ENCODE measurements at regions not wholly inside any gene's neighbourhood (a gene's known extent, or its start where the extent isn't known, plus 50 kb on each side); places are given as distances from the start of the nearest gene placed in this dataset.

GRCh38 chr2:8513601-8514273 lies 168.1 kb upstream of the ID2 start:
- Histone ChIP-seq H3K27me3 (replicated peaks; ENCODE audit: insufficient read depth, low read depth, low read length, poor library complexity) (no peaks in the 10 kb centered on the region), H3K27ac (ENCODE audit: low read depth, low read length, poor library complexity, severe bottlenecking) (no peak overlapping the region), H3K4me1 (ENCODE audit: insufficient read depth, low read length, poor library complexity, severe bottlenecking) (no peaks in the 10 kb centered on the region), H3K36me3 (ENCODE audit: insufficient read depth, low read length, poor library complexity, severe bottlenecking) (no peaks in the 10 kb centered on the region), H3K9me3 (ENCODE audit: low read depth, low read length, poor library complexity, severe bottlenecking) (no peaks in the 10 kb centered on the region), H3K4me3 (ENCODE audit: low read depth, low read length, poor library complexity, severe bottlenecking) (no peak overlapping the region)
- TF ChIP-seq, protein P1, sequence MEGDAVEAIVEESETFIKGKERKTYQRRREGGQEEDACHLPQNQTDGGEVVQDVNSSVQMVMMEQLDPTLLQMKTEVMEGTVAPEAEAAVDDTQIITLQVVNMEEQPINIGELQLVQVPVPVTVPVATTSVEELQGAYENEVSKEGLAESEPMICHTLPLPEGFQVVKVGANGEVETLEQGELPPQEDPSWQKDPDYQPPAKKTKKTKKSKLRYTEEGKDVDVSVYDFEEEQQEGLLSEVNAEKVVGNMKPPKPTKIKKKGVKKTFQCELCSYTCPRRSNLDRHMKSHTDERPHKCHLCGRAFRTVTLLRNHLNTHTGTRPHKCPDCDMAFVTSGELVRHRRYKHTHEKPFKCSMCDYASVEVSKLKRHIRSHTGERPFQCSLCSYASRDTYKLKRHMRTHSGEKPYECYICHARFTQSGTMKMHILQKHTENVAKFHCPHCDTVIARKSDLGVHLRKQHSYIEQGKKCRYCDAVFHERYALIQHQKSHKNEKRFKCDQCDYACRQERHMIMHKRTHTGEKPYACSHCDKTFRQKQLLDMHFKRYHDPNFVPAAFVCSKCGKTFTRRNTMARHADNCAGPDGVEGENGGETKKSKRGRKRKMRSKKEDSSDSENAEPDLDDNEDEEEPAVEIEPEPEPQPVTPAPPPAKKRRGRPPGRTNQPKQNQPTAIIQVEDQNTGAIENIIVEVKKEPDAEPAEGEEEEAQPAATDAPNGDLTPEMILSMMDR (conservative IDR thresholded peaks at IDR 0.05; ENCODE audit: low read depth, low read length): no peak
- no peak for TF ChIP-seq EZH2 (IDR thresholded peaks at IDR 0.05; ENCODE audit: borderline replicate concordance, low read depth, low read length, poor library complexity, severe bottlenecking)
- no peak for DNase-seq (ENCODE audit: low spot score)
- intact Hi-C loops (cut with micrococcal nuclease; ENCODE audit: unreplicated experiment): no loop called here
- POLR2A ChIA-PET (ENCODE audit: low non-redundant PET): no interaction called here
- BruUV-seq (replicated peaks): no TSS peak
- CTCF ChIA-PET: no interaction called here

DNA sequence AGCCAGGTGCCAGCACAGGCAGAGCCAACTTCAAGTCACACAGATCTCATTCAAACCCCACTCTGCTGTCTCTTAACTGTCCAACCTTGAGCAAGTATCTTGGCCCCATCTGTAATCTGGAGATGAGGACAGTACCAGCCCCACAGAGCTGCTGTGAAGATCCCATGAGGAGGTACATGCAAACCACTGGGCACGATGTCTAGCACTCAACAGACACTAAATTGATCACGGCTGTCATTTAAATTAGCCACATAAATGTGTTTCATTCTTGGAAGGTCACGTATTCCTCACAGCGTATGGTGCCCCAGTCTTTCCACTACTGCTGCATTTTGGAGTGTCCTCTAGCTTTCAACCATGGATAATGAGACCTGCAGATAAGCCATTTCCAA lies 167.6 kb upstream of the ID2 start:
- Histone ChIP-seq H3K27me3 (replicated peaks; ENCODE audit: insufficient read depth, low read depth, low read length, poor library complexity) (no peaks in the 10 kb centered on the region), H3K9me3 (ENCODE audit: low read depth, low read length, poor library complexity, severe bottlenecking) (no peaks in the 10 kb centered on the region), H3K36me3 (ENCODE audit: insufficient read depth, low read length, poor library complexity, severe bottlenecking) (no peaks in the 10 kb centered on the region), H3K27ac (ENCODE audit: low read depth, low read length, poor library complexity, severe bottlenecking) (no peak overlapping the region), H3K4me1 (ENCODE audit: insufficient read depth, low read length, poor library complexity, severe bottlenecking) (no peaks in the 10 kb centered on the region), H3K4me3 (ENCODE audit: low read depth, low read length, poor library complexity, severe bottlenecking) (no peak overlapping the region)
- POLR2A ChIA-PET (ENCODE audit: low non-redundant PET): no interaction called here
- BruUV-seq (replicated peaks): no TSS peak
- CTCF ChIA-PET: no interaction called here
- no peak for DNase-seq (ENCODE audit: low spot score)
- intact Hi-C loops (cut with micrococcal nuclease; ENCODE audit: unreplicated experiment): no loop called here
- TF ChIP-seq EZH2 (IDR thresholded peaks at IDR 0.05; ENCODE audit: borderline replicate concordance, low read depth, low read length, poor library complexity, severe bottlenecking): no peak
- TF ChIP-seq, protein P1 (conservative IDR thresholded peaks at IDR 0.05; ENCODE audit: low read depth, low read length): no peak

DNA sequence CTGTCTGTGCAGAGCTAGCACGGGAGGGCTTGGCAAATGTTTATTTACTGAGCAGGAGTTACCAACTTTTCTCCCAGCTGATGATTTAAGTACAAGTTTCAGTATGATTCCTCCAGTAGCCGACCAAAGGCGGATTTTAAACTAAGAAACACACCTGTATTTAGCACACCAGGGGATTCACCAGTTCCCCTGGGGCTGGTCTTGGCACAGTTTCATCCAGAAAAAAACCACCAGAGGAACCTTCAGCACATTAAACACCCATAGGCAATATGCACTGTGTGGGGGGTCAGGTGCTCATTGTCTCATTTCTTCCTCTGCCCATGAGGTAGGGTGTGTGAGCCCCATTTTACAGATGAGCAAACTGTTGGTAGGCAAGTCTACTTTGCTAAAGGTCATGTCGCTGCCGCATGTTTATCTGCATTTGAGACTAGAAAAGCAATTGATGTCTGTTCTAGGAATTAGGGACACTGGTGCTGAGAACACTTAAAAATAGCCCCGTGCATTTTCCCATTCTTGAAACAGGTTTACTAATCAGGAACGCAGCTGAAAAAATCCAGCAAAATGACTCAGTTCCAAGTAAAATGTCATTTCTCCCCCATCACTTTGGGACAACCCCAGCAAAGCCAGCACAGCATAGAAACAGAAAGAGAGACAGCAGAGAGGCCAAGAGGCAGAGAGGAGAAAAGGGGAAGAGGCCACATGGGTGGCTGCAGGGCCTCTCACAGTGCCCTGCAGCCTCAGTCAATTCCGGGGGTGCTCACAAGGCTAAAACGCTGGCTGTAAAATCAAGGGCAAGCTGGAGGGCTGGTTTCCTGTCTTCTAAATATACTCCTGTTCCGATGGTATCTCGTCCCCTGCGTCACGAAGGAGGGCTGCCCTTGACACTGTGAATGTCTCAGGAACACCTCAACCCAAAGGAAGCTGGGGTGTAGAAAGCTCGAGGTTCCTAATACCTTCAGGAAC lies 166.8 kb upstream of the ID2 start:
- Histone ChIP-seq H3K27me3 (replicated peaks; ENCODE audit: insufficient read depth, low read depth, low read length, poor library complexity) (no peaks in the 10 kb centered on the region), H3K36me3 (ENCODE audit: insufficient read depth, low read length, poor library complexity, severe bottlenecking) (no peaks in the 10 kb centered on the region), H3K4me3 (ENCODE audit: low read depth, low read length, poor library complexity, severe bottlenecking) (no peak overlapping the region), H3K9me3 (ENCODE audit: low read depth, low read length, poor library complexity, severe bottlenecking) (no peaks in the 10 kb centered on the region), H3K4me1 (ENCODE audit: insufficient read depth, low read length, poor library complexity, severe bottlenecking) (no peaks in the 10 kb centered on the region), H3K27ac (ENCODE audit: low read depth, low read length, poor library complexity, severe bottlenecking) (no peak overlapping the region)
- ChIA-PET CTCF (no interaction called here), POLR2A (ENCODE audit: low non-redundant PET) (no interaction called here)
- no peak for TF ChIP-seq EZH2 (IDR thresholded peaks at IDR 0.05; ENCODE audit: borderline replicate concordance, low read depth, low read length, poor library complexity, severe bottlenecking)
- TF ChIP-seq, protein P1 (conservative IDR thresholded peaks at IDR 0.05; ENCODE audit: low read depth, low read length): no peak
- no TSS peak for BruUV-seq (replicated peaks)
- intact Hi-C loops (cut with micrococcal nuclease; ENCODE audit: unreplicated experiment): no loop called here
- DNase-seq (ENCODE audit: low spot score): no peak
